ENCODE measurements at regions not wholly inside any gene's neighbourhood (a gene's known extent, or its start where the extent isn't known, plus 50 kb on each side); places are given as distances from the start of the nearest gene placed in this dataset.

- no peak overlapping the region for H3K27ac ChIP-seq
- H3K27me3 ChIP-seq, result no peaks in the 10 kb centered on the region
- H3K4me3 ChIP-seq, result no peak overlapping the region
- H3K36me3 ChIP-seq, result no peaks in the 10 kb centered on the region
- DNase-seq (no peak), ATAC-seq (ENCODE audit: low FRiP score in 2 of 2) (no peak)
- no peaks in the 10 kb centered on the region for H3K4me1 ChIP-seq
- no peaks in the 10 kb centered on the region for H3K9me3 ChIP-seq
- no peak for TF ChIP-seq EP300 (IDR thresholded peaks at IDR 0.05)
- no peak for TF ChIP-seq POLR2A (IDR thresholded peaks at IDR 0.05)
- TF ChIP-seq CTCF (IDR thresholded peaks at IDR 0.05), result no peak
- no peak for TF ChIP-seq POLR2AphosphoS5 (IDR thresholded peaks at IDR 0.05)
- 62 to 84% methylated on average over 1 of the region's 1 CpG for WGBS, 2 donors
Measured at GRCh38 chrX:34877436-34877835, 65.2 kb upstream of the FAM47B start.

DNA sequence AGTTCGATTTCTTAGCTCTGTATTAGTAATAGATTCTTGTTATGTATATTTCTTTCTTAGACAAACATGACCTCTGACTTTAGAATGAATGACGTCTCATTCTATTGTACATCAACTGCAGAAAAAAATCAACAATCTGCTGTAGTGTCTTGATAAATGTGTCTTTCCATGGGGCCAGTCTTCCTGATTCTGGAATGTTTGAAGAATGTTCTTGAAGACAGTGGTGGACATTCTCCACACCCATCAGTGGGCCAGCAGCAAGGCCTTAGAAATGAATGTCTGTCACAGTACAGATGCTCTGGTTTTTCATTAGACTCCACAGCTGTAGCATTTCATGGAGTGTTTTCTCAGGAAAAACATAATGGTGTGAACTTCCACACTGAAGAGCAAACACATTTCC, 63.2 kb upstream of the FAM47B start:
- DNase-seq (no peak), ATAC-seq (ENCODE audit: low FRiP score in 2 of 2) (no peak)
- H3K36me3 ChIP-seq, result no peaks in the 10 kb centered on the region
- no peak for TF ChIP-seq CTCF (IDR thresholded peaks at IDR 0.05)
- no peak for TF ChIP-seq POLR2AphosphoS5 (IDR thresholded peaks at IDR 0.05)
- TF ChIP-seq POLR2A (IDR thresholded peaks at IDR 0.05), result no peak
- no peak for TF ChIP-seq EP300 (IDR thresholded peaks at IDR 0.05)
- H3K27me3 ChIP-seq, result no peaks in the 10 kb centered on the region
- no peaks in the 10 kb centered on the region for H3K4me1 ChIP-seq
- H3K9me3 ChIP-seq, result no peaks in the 10 kb centered on the region
- H3K4me3 ChIP-seq, result no peak overlapping the region
- WGBS, 2 donors, result 51 to 85% methylated on average over 2 of the region's 2 CpGs
- H3K27ac ChIP-seq, result no peak overlapping the region

DNA sequence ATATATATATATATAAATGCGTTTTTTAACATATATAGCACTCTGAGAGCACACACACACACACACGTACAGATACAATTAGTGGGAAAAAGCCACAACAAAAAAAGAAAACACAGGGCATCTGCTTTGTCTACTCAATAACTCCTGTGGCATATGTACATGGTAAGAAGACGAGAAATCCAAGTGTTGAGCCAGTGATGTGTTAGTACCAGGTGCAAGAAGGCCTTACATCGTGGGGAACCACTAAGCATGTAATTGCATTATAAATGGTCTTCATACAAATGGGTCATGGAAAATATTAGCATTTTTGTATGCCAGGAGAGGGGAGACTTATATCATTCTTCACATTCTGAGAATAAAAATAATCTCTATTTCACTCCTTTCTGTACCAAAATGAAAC, 62.7 kb upstream of the FAM47B start:
- Histone ChIP-seq H3K9me3 (no peaks in the 10 kb centered on the region), H3K4me3 (no peak overlapping the region), H3K27ac (no peak overlapping the region), H3K4me1 (no peaks in the 10 kb centered on the region), H3K27me3 (no peaks in the 10 kb centered on the region), H3K36me3 (no peaks in the 10 kb centered on the region)
- WGBS, 2 donors, result 59 to 61% methylated on average over 3 to 4 of the region's 4 CpGs
- TF ChIP-seq CTCF (IDR thresholded peaks at IDR 0.05), result no peak
- TF ChIP-seq POLR2AphosphoS5 (IDR thresholded peaks at IDR 0.05), result no peak
- no peak for TF ChIP-seq POLR2A (IDR thresholded peaks at IDR 0.05)
- no peak for TF ChIP-seq EP300 (IDR thresholded peaks at IDR 0.05)
- DNase-seq (no peak), ATAC-seq (ENCODE audit: low FRiP score in 2 of 2) (no peak)

- WGBS, 2 donors, result 94% methylated on average over 2 of the region's 2 CpGs; no CpG with 5 or more reads in 1 of the 2 donors
- no peaks in the 10 kb centered on the region for H3K36me3 ChIP-seq
- TF ChIP-seq EP300 (IDR thresholded peaks at IDR 0.05) (no peak), CTCF (IDR thresholded peaks at IDR 0.05) (no peak), POLR2A (IDR thresholded peaks at IDR 0.05) (no peak), POLR2AphosphoS5 (IDR thresholded peaks at IDR 0.05) (no peak)
- no peak for DNase-seq
- peak in 1 of 2 donors; percentile 28 for ATAC-seq (ENCODE audit: low FRiP score in 2 of 2)
- H3K4me1 ChIP-seq, result no peaks in the 10 kb centered on the region
- H3K27ac ChIP-seq, result no peak overlapping the region
- no peaks in the 10 kb centered on the region for H3K9me3 ChIP-seq
- H3K27me3 ChIP-seq, result no peaks in the 10 kb centered on the region
- H3K4me3 ChIP-seq, result no peak overlapping the region
Measured at GRCh38 chrX:34880656-34881055, 61.9 kb upstream of the FAM47B start.

- no peak for TF ChIP-seq POLR2A (IDR thresholded peaks at IDR 0.05)
- no peak for TF ChIP-seq CTCF (IDR thresholded peaks at IDR 0.05)
- TF ChIP-seq EP300 (IDR thresholded peaks at IDR 0.05), result no peak
- no peak for TF ChIP-seq POLR2AphosphoS5 (IDR thresholded peaks at IDR 0.05)
- H3K4me3 ChIP-seq, result no peak overlapping the region
- 91 to 92% methylated on average over 3 to 5 of the region's 5 CpGs for WGBS, 2 donors
- no peaks in the 10 kb centered on the region for H3K4me1 ChIP-seq
- no peaks in the 10 kb centered on the region for H3K9me3 ChIP-seq
- DNase-seq, result no peak
- no peaks in the 10 kb centered on the region for H3K27me3 ChIP-seq
- no peak overlapping the region for H3K27ac ChIP-seq
- no peak for ATAC-seq (ENCODE audit: low FRiP score in 2 of 2)
- H3K36me3 ChIP-seq, result no peaks in the 10 kb centered on the region
Measured at GRCh38 chrX:34881671-34882070, 60.9 kb upstream of the FAM47B start.
